ENCODE measurements at regions not wholly inside any gene's neighbourhood (a gene's known extent, or its start where the extent isn't known, plus 50 kb on each side); places are given as distances from the start of the nearest gene placed in this dataset.

GRCh38 chr3:64956711-64957325 is 269.0 kb upstream of the ADAMTS9 start:
- intact Hi-C loops (cut with micrococcal nuclease), result no loop called here
- Histone ChIP-seq H4K20me1 (ENCODE audit: insufficient read depth) (no peaks in the 10 kb centered on the region), H3K9me2 (ENCODE audit: insufficient read depth) (no peaks in the 10 kb centered on the region), H3K27ac (ENCODE audit: low read depth, low read length) (no peak overlapping the region), H2AFZ (ENCODE audit: low read depth, low read length, poor library complexity, severe bottlenecking) (no peak overlapping the region), H3K27me3 (ENCODE audit: insufficient read depth, low read length) (no peaks in the 10 kb centered on the region), H3K9me3 (ENCODE audit: control insufficient read depth in 1 of 2, insufficient read depth in 1 of 2, low read depth in 1 of 2, low read length in 2 of 2) (no peaks in the 10 kb centered on the region), H3K4me3 (replicated peaks in 1 of 2; ENCODE audit: low read depth in 1 of 2, low read length in 2 of 2) (no peak overlapping the region), H3K79me2 (ENCODE audit: insufficient read depth, low read length) (no peaks in the 10 kb centered on the region), H3K36me3 (ENCODE audit: control insufficient read depth in 1 of 2, insufficient read depth in 2 of 2, low read length in 2 of 2) (no peaks in the 10 kb centered on the region), H3K4me2 (ENCODE audit: low read length) (no peak overlapping the region), H3K4me1 (ENCODE audit: control insufficient read depth in 1 of 2, insufficient read depth in 2 of 2, low read length in 2 of 2) (no peaks in the 10 kb centered on the region), H3K9ac (ENCODE audit: low read length) (no peak overlapping the region)
- RAD21 ChIA-PET (ENCODE audit: low non-redundant PET in 1 of 2, low total read pairs in 2 of 2, uncharacterized antibody in 2 of 2, unreplicated experiment in 2 of 2), result no interaction called here
- CTCF ChIA-PET, result no interaction called here
- no TSS peak for BruUV-seq (replicated peaks)
- DNase-seq (ENCODE audit: low read depth, low spot score), result no peak
- POLR2A ChIA-PET, result no interaction called here
- ATAC-seq, result no peak
- TF ChIP-seq EZH2phosphoT487 (IDR thresholded peaks at IDR 0.05; ENCODE audit: borderline replicate concordance), result no peak
- TF ChIP-seq ZFX (IDR thresholded peaks at IDR 0.05), result no peak
- no peak for TF ChIP-seq YY1 (IDR thresholded peaks at IDR 0.05; ENCODE audit: extremely low read depth, insufficient replicate concordance, low read depth, low read length)
- no peak for TF ChIP-seq EGR1 (IDR thresholded peaks at IDR 0.05; ENCODE audit: low read depth)
- no peak for TF ChIP-seq POLR2A (IDR thresholded peaks at IDR 0.05; ENCODE audit: borderline replicate concordance, extremely low read depth, insufficient read depth, insufficient read length)
- TF ChIP-seq SIN3A (IDR thresholded peaks at IDR 0.05; ENCODE audit: low read depth), result no peak
- TF ChIP-seq ATF3 (IDR thresholded peaks at IDR 0.05), result no peak
- no peak for TF ChIP-seq SP1 (IDR thresholded peaks at IDR 0.05; ENCODE audit: low read depth)
- no peak for TF ChIP-seq ELF1 (IDR thresholded peaks at IDR 0.05; ENCODE audit: borderline replicate concordance, low read depth)
- TF ChIP-seq MAX (IDR thresholded peaks at IDR 0.05), result no peak
- TF ChIP-seq CBX3 (IDR thresholded peaks at IDR 0.05; ENCODE audit: low read depth), result no peak
- no peak for TF ChIP-seq RAD21 (IDR thresholded peaks at IDR 0.05; ENCODE audit: low read depth)
- no peak for TF ChIP-seq ZBTB33 (IDR thresholded peaks at IDR 0.05; ENCODE audit: extremely low read depth, insufficient replicate concordance, low read length)
